ENCODE measurements at regions not wholly inside any gene's neighbourhood (a gene's known extent, or its start where the extent isn't known, plus 50 kb on each side); places are given as distances from the start of the nearest gene placed in this dataset.

- no peak for TF ChIP-seq TAF1 (IDR thresholded peaks at IDR 0.05; ENCODE audit: low read depth)
- TF ChIP-seq CTCF (IDR thresholded peaks at IDR 0.05; ENCODE audit: poor library complexity, severe bottlenecking), result no peak
- TF ChIP-seq EP300 (conservative IDR thresholded peaks at IDR 0.05; ENCODE audit: poor library complexity, severe bottlenecking), result no peak
Observed at GRCh38 chrX:66902081-66902480, 263.2 kb upstream of the EDA2R start.

All from neural cell (in vitro differentiated cells).